ENCODE measurements at regions not wholly inside any gene's neighbourhood (a gene's known extent, or its start where the extent isn't known, plus 50 kb on each side); places are given as distances from the start of the nearest gene placed in this dataset.

DNA sequence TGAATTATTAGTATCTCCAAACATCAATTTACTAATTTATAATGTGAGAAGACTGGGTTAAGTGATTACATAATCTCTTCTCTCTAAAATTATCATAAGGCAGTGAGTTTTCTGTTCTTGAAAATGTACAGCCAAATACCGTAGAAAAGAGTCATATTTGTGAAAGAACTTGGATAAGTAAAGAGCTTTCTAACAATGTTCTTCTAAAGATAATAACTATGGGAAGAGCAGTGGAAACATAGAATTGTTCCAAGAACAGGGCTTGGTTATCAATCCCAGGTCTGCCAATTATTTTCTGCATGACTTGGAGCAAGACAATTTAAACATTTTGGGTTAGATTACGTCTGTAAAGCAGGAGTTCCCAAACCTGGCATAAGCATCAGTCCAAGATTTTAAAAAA lies 198.1 kb upstream of the SGK1 start:
- no peak for DNase-seq (ENCODE audit: low read depth)
- in situ Hi-C loops (cut with HindIII; ENCODE audit: low sequenced_read_pairs): no loop called here
- TF ChIP-seq, protein P1, sequence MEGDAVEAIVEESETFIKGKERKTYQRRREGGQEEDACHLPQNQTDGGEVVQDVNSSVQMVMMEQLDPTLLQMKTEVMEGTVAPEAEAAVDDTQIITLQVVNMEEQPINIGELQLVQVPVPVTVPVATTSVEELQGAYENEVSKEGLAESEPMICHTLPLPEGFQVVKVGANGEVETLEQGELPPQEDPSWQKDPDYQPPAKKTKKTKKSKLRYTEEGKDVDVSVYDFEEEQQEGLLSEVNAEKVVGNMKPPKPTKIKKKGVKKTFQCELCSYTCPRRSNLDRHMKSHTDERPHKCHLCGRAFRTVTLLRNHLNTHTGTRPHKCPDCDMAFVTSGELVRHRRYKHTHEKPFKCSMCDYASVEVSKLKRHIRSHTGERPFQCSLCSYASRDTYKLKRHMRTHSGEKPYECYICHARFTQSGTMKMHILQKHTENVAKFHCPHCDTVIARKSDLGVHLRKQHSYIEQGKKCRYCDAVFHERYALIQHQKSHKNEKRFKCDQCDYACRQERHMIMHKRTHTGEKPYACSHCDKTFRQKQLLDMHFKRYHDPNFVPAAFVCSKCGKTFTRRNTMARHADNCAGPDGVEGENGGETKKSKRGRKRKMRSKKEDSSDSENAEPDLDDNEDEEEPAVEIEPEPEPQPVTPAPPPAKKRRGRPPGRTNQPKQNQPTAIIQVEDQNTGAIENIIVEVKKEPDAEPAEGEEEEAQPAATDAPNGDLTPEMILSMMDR (IDR thresholded peaks at IDR 0.05; ENCODE audit: low read depth, low read length, missing control alignments): no peak
- H3K4me3 ChIP-seq (ENCODE audit: low read depth, low read length): no peak overlapping the region

DNA sequence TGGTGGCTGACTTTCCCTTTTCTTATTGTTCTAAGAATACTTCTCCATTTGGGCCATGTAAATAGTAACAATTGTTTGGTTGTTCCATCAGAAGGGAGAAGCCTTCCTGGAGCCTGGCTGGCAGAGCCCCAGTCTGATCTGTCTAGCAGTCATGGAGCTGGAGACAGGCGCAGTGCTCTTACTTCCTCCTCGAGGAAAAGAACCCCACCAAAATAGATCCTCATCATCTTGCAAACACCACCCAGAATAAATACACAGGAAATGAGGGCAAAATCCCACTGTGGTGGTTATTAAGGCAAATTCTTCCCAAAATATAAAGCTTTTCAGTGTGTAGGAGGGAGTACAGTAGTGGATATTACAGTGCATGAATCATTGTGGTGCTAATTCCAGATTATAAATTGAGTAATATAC lies 195.1 kb upstream of the SGK1 start:
- TF ChIP-seq, protein P1 (IDR thresholded peaks at IDR 0.05; ENCODE audit: low read depth, low read length, missing control alignments): no peak
- DNase-seq (ENCODE audit: low read depth): no peak
- no peak overlapping the region for H3K4me3 ChIP-seq (ENCODE audit: low read depth, low read length)
- in situ Hi-C loops (cut with HindIII; ENCODE audit: low sequenced_read_pairs): no loop called here

DNA sequence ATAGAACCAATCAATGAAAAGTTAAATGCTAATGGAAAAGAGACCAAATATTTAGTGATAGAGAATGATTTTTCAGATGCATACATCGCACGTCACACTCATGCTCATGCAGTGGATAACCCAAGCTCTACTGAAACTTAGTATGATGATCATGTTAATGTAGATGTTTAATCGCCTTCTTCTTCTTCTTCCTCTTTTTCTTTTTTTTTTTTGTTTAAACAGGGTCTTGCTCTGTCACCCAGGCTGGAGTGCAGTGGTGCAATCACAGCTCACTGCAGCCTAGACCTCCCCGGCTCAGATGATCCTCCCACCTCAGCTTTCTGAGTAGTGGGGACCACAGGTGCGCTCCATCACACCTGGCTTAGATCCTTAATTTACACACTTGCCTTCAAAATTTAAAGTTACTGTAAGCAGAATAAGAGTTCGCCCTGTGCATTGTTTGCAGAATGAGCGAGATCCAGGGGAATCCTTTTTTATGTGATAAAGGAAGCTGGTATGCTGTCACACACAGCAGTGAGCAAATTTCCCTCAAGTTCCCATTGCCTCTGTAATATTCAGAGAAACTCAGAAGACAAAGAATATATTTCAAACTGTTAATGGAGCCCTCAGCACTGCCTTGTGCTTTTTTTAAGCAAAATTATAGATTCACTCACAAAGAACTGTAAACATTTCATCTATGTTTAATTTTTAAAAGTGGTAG lies 194.2 kb upstream of the SGK1 start:
- no peak overlapping the region for H3K4me3 ChIP-seq (ENCODE audit: low read depth, low read length)
- in situ Hi-C loops (cut with HindIII; ENCODE audit: low sequenced_read_pairs): no loop called here
- DNase-seq (ENCODE audit: low read depth): no peak
- TF ChIP-seq, protein P1 (IDR thresholded peaks at IDR 0.05; ENCODE audit: low read depth, low read length, missing control alignments): no peak

DNA sequence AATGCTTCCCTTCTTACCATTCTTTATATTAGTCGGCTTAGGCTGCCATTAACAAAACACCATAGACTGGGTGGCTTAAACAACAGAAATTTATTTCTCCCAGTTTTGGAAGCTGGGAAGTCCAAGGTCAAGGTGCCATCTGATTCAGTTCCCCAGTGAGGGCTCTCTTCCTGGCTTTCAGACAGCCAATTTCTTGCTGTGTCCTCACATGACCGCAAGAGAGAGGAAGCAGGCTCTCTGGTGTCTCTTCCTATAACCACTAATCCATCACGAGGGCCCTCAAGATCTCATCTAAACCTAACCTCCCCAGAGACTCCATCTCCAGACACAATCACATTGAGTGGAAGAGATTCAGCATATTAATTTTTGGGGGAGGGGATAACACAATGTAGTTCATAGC lies 193.0 kb upstream of the SGK1 start:
- no peak for DNase-seq (ENCODE audit: low read depth)
- TF ChIP-seq, protein P1 (IDR thresholded peaks at IDR 0.05; ENCODE audit: low read depth, low read length, missing control alignments): no peak
- in situ Hi-C loops (cut with HindIII; ENCODE audit: low sequenced_read_pairs): no loop called here
- no peak overlapping the region for H3K4me3 ChIP-seq (ENCODE audit: low read depth, low read length)

DNA sequence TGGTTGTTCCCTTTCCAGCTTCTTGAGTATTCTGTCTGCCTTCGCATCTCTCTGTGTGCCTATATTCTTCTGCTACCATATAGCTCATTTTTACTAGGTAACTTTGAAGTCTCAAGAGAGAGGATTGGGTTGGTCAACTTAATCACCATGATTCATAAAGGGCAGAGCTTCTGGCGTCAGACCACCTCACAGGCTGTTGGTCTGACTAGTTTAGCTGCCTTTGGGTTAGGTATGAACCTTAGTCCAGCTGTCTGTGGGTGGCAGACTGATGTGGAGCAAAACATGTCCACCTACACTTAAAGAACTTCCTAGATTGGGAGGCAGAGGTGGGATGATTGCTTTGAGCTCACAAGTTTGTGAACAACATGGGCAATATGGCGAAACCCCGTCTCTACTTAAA lies 192.2 kb upstream of the SGK1 start:
- TF ChIP-seq, protein P1 (IDR thresholded peaks at IDR 0.05; ENCODE audit: low read depth, low read length, missing control alignments): no peak
- H3K4me3 ChIP-seq (ENCODE audit: low read depth, low read length): no peak overlapping the region
- no peak for DNase-seq (ENCODE audit: low read depth)
- in situ Hi-C loops (cut with HindIII; ENCODE audit: low sequenced_read_pairs): no loop called here

DNA sequence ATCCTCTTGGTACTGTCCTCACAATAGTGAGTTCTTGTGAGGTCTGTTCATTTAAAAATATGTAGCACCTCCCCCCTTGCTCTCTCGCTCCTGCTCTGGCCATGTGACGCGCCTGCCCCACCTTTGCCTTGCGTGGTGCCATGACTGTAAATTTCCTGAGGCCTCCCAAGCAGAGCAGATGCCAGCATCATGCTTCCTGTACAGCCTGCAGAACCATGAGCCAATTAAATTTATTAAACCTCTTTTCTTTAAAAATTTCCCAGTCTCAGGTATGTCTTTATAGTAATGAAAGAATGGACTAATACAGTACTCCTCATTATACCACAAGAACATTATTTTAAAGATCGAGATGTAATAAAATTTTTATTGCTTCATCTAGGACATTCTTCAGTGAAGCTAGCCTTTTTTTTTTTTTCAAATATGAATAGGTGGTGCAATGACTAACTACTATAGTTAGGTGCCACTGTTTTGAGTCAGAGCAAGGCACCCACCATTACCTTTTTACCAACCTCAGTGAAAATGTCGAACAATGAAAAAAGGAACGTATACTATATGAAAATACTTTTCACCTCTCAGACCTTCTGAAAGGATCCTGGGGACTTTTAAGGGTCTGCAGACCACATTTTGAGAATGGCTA lies 191.1 kb upstream of the SGK1 start:
- TF ChIP-seq, protein P1 (IDR thresholded peaks at IDR 0.05; ENCODE audit: low read depth, low read length, missing control alignments): no peak
- no peak for DNase-seq (ENCODE audit: low read depth)
- in situ Hi-C loops (cut with HindIII; ENCODE audit: low sequenced_read_pairs): no loop called here
- no peak overlapping the region for H3K4me3 ChIP-seq (ENCODE audit: low read depth, low read length)
